Gastrocnemius medialis (tissue), 4 donors: ENCODE measurements at regions not wholly inside any gene's neighbourhood (a gene's known extent, or its start where the extent isn't known, plus 50 kb on each side); places are given as distances from the start of the nearest gene placed in this dataset.

Experiments used
- ATAC-seq, 2 donors: fragments of 150-250 bp; one replicate each; pipeline ENCODE4 v1.9.1; 2016
- DNase-seq, 2 donors: peaks; one replicate each; pipeline ENCODE4 v3.0.0-alpha.2; 2019
- H3K27ac ChIP-seq, 4 donors: fragments of 200-600 bp; sonication (generic); 1 replicate in 1 of 4; 2 replicates in 3 of 4; pipeline ENCODE4 v1.5.1; 2016 to 2018; ENCODE audit warnings: mild to moderate bottlenecking in 2 of 4, moderate library complexity in 1 of 4
- H3K27me3 ChIP-seq, 3 donors: fragments of 200-600 bp; sonication (generic) in 2 of 3; 1 replicate in 1 of 3; 2 replicates in 2 of 3; pipeline versions ENCODE4 v1.5.1 to v1.6.0; 2016 to 2019; ENCODE audit warnings: mild to moderate bottlenecking in 1 of 3, moderate library complexity in 1 of 3
- H3K36me3 ChIP-seq, 2 donors: fragments of 200-600 bp; sonication (generic) in 1 of 2; one replicate each; pipeline ENCODE4 v1.5.1; 2017 to 2018
- H3K4me1 ChIP-seq, 2 donors: fragments of 200-600 bp; sonication (generic) in 1 of 2; one replicate each; pipeline ENCODE4 v1.5.1; 2016 to 2017; ENCODE audit warnings: mild to moderate bottlenecking in 2 of 2
- H3K4me3 ChIP-seq, 4 donors: fragments of 200-600 bp; sonication (generic) in 3 of 4; 1 replicate in 1 of 4; 2 replicates in 3 of 4; pipeline ENCODE4 v1.5.1; 2016 to 2019; ENCODE audit warnings: mild to moderate bottlenecking in 2 of 4
- H3K9me3 ChIP-seq, 3 donors: fragments of 200-600 bp; sonication (generic) in 2 of 3; 1 replicate in 1 of 3; 2 replicates in 2 of 3; pipeline ENCODE4 v1.5.1; 2016 to 2019
- CTCF ChIP-seq, 5 experiments: fragments of 450-650 bp in 3 of 5; fragments of 200-600 bp in 2 of 5; sonication (generic) in 2 of 5; IDR thresholded peaks in 4 of 5; conservative IDR thresholded peaks in 1 of 5; 1 replicate in 4 of 5; 2 replicates in 1 of 5; pipeline ENCODE4 v1.5.1; 2016 to 2019; ENCODE audit warnings: antibody characterized with exemption in 5 of 5, mild to moderate bottlenecking in 3 of 5, moderate library complexity in 3 of 5
- POLR2A ChIP-seq, 2 donors: fragments of 450-650 bp; IDR thresholded peaks; one replicate each; pipeline ENCODE4 v1.6.1; 2017; ENCODE audit warnings: antibody characterized with exemption in 2 of 2, mild to moderate bottlenecking in 2 of 2, moderate library complexity in 2 of 2
- in situ Hi-C, 4 donors: fragments of 200-750 bp; cut with MboI; loops; one replicate each; pipeline versions ENCODE4 v1.15.0 to v1.8.0; 2017; ENCODE audit warnings: low sequenced_read_pairs in 4 of 4
- intact Hi-C: fragments of 100-400 bp; cut with DNase I; formaldehyde crosslinking; loops from one replicate; pipeline ENCODE4 v1.15.1; 2023; ENCODE audit warnings: low total_unique reads

- intact Hi-C loops = no loop called here
- in situ Hi-C loops = no loop called here
Observed at GRCh38 chr4:64824591-64824990, 415.3 kb upstream of the TECRL start.

GRCh38 chr4:64822405-64822804 is 413.2 kb upstream of the TECRL start:
- TF ChIP-seq CTCF (IDR thresholded peaks at IDR 0.05 in 4 of 5, conservative IDR thresholded peaks at IDR 0.05 in 1 of 5) (no peak), POLR2A (IDR thresholded peaks at IDR 0.05) (no peak)

More at GRCh38 chr4:64824591-64824990, 415.3 kb upstream of the TECRL start:
- H3K4me3 ChIP-seq = no peak overlapping the region
- TF ChIP-seq CTCF (IDR thresholded peaks at IDR 0.05 in 4 of 5, conservative IDR thresholded peaks at IDR 0.05 in 1 of 5) (no peak), POLR2A (IDR thresholded peaks at IDR 0.05) (no peak)
- H3K4me1 ChIP-seq = no peaks in the 10 kb centered on the region
- H3K9me3 ChIP-seq = no peaks in the 10 kb centered on the region
- H3K27me3 ChIP-seq = no peaks in the 10 kb centered on the region
- DNase-seq (no peak), ATAC-seq (no peak)
- H3K36me3 ChIP-seq = no peaks in the 10 kb centered on the region
- no peak overlapping the region for H3K27ac ChIP-seq

GRCh38 chr4:64821219-64821976 is 412.1 kb upstream of the TECRL start:
- H3K4me3 ChIP-seq = no peak overlapping the region
- H3K27me3 ChIP-seq = no peaks in the 10 kb centered on the region
- H3K4me1 ChIP-seq = no peaks in the 10 kb centered on the region
- in situ Hi-C loops (no loop called here), intact Hi-C loops (no loop called here)
- no peak for ATAC-seq
- TF ChIP-seq CTCF (IDR thresholded peaks at IDR 0.05 in 4 of 5, conservative IDR thresholded peaks at IDR 0.05 in 1 of 5) = no peak
- H3K9me3 ChIP-seq = no peaks in the 10 kb centered on the region
- DNase-seq = no peak
- no peaks in the 10 kb centered on the region for H3K36me3 ChIP-seq
- H3K27ac ChIP-seq = no peak overlapping the region

More at GRCh38 chr4:64822405-64822804, 413.2 kb upstream of the TECRL start:
- no peaks in the 10 kb centered on the region for H3K27me3 ChIP-seq
- no peaks in the 10 kb centered on the region for H3K9me3 ChIP-seq
- intact Hi-C loops = no loop called here
- no peaks in the 10 kb centered on the region for H3K36me3 ChIP-seq
- in situ Hi-C loops = no loop called here
- H3K4me3 ChIP-seq = no peak overlapping the region
- ATAC-seq = no peak
- H3K27ac ChIP-seq = no peak overlapping the region
- no peak for DNase-seq
- H3K4me1 ChIP-seq = no peaks in the 10 kb centered on the region

DNA sequence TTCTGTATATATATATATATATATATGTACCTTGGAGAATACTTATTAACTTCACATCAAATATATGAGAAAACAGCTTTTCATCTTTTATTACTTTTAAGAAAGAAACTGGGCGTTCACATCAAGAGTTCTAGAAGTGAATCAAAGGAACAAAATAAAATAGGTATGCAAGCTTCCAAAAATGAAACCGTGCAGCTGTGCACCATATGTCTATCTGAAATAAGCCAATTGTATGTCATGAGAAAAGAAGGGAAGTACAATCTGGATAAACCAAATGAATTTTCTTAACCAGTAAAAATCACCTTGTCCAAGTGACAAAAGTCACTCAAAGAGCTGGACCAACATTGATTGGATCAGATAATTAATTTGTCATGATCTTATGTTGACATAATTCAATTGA is 405.4 kb upstream of the TECRL start:
- Histone ChIP-seq H3K9me3 (no peaks in the 10 kb centered on the region), H3K27ac (no peak overlapping the region), H3K4me3 (no peak overlapping the region), H3K4me1 (no peaks in the 10 kb centered on the region), H3K27me3 (no peaks in the 10 kb centered on the region), H3K36me3 (no peaks in the 10 kb centered on the region)
- intact Hi-C loops (no loop called here), in situ Hi-C loops (no loop called here)
- DNase-seq (no peak), ATAC-seq (no peak)
- TF ChIP-seq POLR2A (IDR thresholded peaks at IDR 0.05) (no peak), CTCF (IDR thresholded peaks at IDR 0.05 in 4 of 5, conservative IDR thresholded peaks at IDR 0.05 in 1 of 5) (no peak)

DNA sequence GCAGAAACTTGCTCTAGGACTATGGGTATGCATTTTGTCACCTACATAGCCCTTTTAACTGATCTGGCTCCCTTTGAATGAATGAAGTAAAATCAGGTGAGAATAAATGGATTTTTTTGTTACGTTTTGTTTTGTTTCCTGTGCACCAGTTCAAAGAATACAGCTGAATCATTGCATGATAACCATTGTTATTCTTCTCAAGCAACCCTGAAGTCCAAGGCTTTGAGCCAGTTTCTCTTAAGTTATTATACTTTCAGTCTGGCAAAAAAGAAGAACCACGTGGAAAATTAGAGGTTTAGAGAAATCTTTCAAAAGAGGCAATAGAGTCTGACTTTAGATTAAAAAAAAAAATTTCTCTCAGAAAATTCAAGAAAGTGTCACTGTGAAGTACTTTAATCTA is 398.6 kb upstream of the TECRL start:
- Histone ChIP-seq H3K27me3 (no peaks in the 10 kb centered on the region), H3K4me1 (no peaks in the 10 kb centered on the region), H3K4me3 (no peak overlapping the region), H3K27ac (no peak overlapping the region), H3K9me3 (no peaks in the 10 kb centered on the region), H3K36me3 (no peaks in the 10 kb centered on the region)
- intact Hi-C loops = no loop called here
- TF ChIP-seq CTCF (IDR thresholded peaks at IDR 0.05 in 4 of 5, conservative IDR thresholded peaks at IDR 0.05 in 1 of 5) (no peak), POLR2A (IDR thresholded peaks at IDR 0.05) (no peak)
- DNase-seq = no peak
- ATAC-seq = no peak
- in situ Hi-C loops = no loop called here
